VCaP (cell line): ENCODE measurements at regions not wholly inside any gene's neighbourhood (a gene's known extent, or its start where the extent isn't known, plus 50 kb on each side); places are given as distances from the start of the nearest gene placed in this dataset.

Experiments used
- H3K27ac ChIP-seq: fragments of 450-650 bp; 2 replicates; pipeline ENCODE4 v1.5.1; 2017
- TF ChIP-seq, protein P1 (sequence below): fragments of 450-650 bp; conservative IDR thresholded peaks from 2 replicates; pipeline ENCODE4 v1.5.1; 2017; ENCODE audit warnings: mild to moderate bottlenecking, moderate library complexity

DNA sequence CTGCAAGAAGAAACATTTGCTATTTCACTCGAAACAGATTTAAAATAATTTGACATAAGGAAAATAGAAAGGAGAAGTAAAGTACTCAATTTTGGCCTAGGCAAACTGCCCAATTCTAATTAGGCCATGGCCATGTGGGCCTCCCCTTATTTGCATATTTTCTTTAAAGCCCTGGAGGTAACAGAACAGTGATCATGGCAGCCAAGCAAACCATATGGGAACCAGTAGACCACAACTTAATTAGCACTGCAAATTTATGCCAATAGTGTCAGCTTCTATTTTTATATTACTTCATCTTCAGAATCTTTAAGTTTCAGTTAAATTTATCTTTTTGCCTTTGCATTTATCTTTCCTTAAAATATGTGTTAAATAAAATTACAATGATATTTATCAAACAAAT lies 63.3 kb upstream of the THSD7A start:
- H3K27ac ChIP-seq = no peak overlapping the region
- TF ChIP-seq, protein P1, sequence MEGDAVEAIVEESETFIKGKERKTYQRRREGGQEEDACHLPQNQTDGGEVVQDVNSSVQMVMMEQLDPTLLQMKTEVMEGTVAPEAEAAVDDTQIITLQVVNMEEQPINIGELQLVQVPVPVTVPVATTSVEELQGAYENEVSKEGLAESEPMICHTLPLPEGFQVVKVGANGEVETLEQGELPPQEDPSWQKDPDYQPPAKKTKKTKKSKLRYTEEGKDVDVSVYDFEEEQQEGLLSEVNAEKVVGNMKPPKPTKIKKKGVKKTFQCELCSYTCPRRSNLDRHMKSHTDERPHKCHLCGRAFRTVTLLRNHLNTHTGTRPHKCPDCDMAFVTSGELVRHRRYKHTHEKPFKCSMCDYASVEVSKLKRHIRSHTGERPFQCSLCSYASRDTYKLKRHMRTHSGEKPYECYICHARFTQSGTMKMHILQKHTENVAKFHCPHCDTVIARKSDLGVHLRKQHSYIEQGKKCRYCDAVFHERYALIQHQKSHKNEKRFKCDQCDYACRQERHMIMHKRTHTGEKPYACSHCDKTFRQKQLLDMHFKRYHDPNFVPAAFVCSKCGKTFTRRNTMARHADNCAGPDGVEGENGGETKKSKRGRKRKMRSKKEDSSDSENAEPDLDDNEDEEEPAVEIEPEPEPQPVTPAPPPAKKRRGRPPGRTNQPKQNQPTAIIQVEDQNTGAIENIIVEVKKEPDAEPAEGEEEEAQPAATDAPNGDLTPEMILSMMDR = no peak

GRCh38 chr7:11896663-11897062 lies 64.7 kb upstream of the THSD7A start:
- TF ChIP-seq, protein P1 = no peak
- no peak overlapping the region for H3K27ac ChIP-seq

- no peak overlapping the region for H3K27ac ChIP-seq
- TF ChIP-seq, protein P1 = no peak
Measured at GRCh38 chr7:11899247-11899646, 67.2 kb upstream of the THSD7A start.

DNA sequence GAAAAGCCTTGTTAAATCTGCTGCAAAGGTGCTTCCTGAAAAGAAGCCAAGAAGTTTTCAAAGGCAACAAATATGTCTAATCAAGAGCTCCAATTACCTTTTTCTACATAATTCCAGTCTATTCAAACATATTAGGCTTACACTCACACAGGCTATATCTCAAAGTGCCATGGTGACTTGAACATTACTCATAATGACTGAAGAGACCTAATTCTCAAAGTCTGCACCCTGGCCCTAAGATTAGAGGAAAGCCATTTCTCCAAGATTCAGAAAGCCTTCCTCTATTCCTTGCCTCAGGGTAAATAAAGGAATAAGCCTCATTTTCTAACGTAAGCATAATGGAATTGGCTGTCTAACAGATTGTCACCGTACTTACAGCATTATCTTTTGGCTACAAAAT lies 78.3 kb upstream of the THSD7A start:
- H3K27ac ChIP-seq = no peak overlapping the region
- TF ChIP-seq, protein P1 = no peak

DNA sequence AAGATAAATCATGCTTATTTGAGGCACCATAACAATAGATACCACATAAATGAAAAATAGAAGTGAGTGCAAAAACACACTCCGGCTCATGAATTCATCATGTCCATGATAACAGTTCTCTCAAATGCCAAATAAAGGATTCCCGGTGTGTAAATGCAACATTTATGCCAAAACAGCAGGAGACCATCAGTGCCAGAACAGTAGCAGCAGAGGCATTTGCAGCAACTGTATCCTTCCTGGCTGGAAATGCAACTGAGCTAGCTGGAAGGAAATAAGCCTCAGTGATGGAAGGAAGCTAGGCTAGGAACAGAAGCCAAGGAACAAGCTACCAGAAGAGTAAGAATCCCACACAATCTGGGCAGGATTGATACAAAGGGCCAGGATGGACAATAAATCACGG lies 79.9 kb upstream of the THSD7A start:
- no peak overlapping the region for H3K27ac ChIP-seq
- TF ChIP-seq, protein P1 = no peak

DNA sequence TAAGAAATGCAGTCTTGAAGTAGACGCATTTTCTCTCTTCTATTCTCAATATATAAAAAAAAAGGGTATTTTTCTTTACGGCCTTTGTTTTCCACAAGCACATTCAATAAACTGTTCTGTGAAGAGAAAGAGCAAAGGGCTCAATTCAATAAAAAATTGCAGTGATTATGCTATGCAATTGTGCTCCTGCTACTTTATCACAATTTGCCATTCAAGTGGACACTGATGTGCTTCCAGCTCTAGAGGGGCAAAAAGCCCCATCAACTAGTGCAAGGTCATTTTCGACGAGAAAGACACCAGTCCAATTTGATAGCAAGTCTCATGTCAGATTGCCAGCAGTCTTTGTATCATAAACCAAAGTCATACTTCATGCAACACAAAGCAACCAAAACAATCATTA lies 82.6 kb upstream of the THSD7A start:
- TF ChIP-seq, protein P1 = no peak
- no peak overlapping the region for H3K27ac ChIP-seq

- TF ChIP-seq, protein P1 = no peak
- H3K27ac ChIP-seq = no peak overlapping the region
Measured at GRCh38 chr7:11923376-11923930, 91.5 kb upstream of the THSD7A start.
